ENCODE measurements at regions not wholly inside any gene's neighbourhood (a gene's known extent, or its start where the extent isn't known, plus 50 kb on each side); places are given as distances from the start of the nearest gene placed in this dataset.

DNA sequence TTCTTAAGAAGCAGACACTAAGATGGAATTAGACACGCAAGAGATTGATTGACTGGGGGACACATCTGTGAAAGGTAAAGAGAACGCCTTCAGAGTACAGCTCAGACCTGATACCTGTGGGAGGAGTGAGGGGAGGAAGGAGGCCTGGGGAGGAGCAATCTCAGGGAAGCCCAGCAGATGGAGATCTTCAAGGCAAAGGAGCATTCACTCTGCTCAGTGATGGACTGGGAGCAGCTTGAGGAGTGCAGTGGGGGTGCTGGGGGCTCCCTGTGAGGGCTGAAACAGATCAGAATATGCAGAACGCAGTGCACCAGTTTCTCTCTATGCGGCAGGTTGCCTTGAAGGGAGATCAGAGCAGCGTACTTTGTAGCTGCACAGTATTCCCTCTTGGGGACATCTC, 103.7 kb upstream of the ATP8B1 start:
- ATAC-seq, result no peak
- TF ChIP-seq, protein P1, sequence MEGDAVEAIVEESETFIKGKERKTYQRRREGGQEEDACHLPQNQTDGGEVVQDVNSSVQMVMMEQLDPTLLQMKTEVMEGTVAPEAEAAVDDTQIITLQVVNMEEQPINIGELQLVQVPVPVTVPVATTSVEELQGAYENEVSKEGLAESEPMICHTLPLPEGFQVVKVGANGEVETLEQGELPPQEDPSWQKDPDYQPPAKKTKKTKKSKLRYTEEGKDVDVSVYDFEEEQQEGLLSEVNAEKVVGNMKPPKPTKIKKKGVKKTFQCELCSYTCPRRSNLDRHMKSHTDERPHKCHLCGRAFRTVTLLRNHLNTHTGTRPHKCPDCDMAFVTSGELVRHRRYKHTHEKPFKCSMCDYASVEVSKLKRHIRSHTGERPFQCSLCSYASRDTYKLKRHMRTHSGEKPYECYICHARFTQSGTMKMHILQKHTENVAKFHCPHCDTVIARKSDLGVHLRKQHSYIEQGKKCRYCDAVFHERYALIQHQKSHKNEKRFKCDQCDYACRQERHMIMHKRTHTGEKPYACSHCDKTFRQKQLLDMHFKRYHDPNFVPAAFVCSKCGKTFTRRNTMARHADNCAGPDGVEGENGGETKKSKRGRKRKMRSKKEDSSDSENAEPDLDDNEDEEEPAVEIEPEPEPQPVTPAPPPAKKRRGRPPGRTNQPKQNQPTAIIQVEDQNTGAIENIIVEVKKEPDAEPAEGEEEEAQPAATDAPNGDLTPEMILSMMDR (IDR thresholded peaks at IDR 0.05), result no peak

DNA sequence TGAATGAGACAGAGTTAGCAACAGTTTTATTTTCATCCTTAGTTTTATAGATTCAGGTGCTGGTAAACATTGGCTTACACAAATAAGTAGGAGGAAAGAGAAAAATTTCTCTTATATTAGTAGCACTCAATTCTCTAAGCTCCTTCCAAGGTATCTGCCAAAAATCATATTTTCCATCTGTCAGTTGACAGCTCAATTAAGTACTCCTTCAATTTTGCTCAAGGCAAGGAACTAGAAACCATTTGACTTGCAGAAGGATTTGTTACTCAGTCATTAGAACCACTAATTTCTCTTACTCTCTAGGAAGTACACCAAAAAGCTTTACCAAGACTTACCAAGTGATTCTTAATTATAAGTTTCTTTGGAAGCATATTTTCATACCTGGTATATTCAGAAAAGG, 101.4 kb upstream of the ATP8B1 start:
- no peaks in the 10 kb centered on the region for H3K4me1 Mint-ChIP-seq
- DNase-seq (no peak), ATAC-seq (no peak)
- Histone ChIP-seq H3K9me3 (ENCODE audit: control insufficient read depth, insufficient read depth, low read length) (no peaks in the 10 kb centered on the region), H3K4me3 (ENCODE audit: low read length) (no peak overlapping the region), H3K27ac (ENCODE audit: low read length) (no peak overlapping the region), H3K27me3 (ENCODE audit: control insufficient read depth, insufficient read depth, low read length) (no peaks in the 10 kb centered on the region), H3K36me3 (ENCODE audit: control insufficient read depth, insufficient read depth, low read length) (no peaks in the 10 kb centered on the region), H3K4me1 (ENCODE audit: control insufficient read depth, insufficient read depth, low read length) (no peaks in the 10 kb centered on the region)
- H3K4me3 Mint-ChIP-seq, result no peak overlapping the region
- intact Hi-C loops (cut with micrococcal nuclease), result no loop called here
- H3K27ac Mint-ChIP-seq, result no peak overlapping the region
- TF ChIP-seq, protein P1 (IDR thresholded peaks at IDR 0.05), result no peak
- H3K9me3 Mint-ChIP-seq, result no peaks in the 10 kb centered on the region
- H3K36me3 Mint-ChIP-seq, result no peaks in the 10 kb centered on the region
- H3K27me3 Mint-ChIP-seq (ENCODE audit: low read depth in 2 of 2), result peaks cover 7 to 14% of the 10 kb centered on the region in 2 donors

More for the DNA sequence above, 103.7 kb upstream of the ATP8B1 start:
- H3K36me3 Mint-ChIP-seq, result no peaks in the 10 kb centered on the region
- H3K4me1 Mint-ChIP-seq, result no peaks in the 10 kb centered on the region
- H3K27ac Mint-ChIP-seq, result no peak overlapping the region
- WGBS (ENCODE audit: insufficient coverage), result 88% methylated on average over 5 of the region's 5 CpGs
- H3K4me1 ChIP-seq (ENCODE audit: control insufficient read depth, insufficient read depth, low read length), result no peaks in the 10 kb centered on the region
- H3K36me3 ChIP-seq (ENCODE audit: control insufficient read depth, insufficient read depth, low read length), result no peaks in the 10 kb centered on the region
- H3K4me3 ChIP-seq (ENCODE audit: low read length), result no peak overlapping the region
- intact Hi-C loops (cut with micrococcal nuclease), result no loop called here
- no peak overlapping the region for H3K4me3 Mint-ChIP-seq
- no peak for DNase-seq
- H3K9me3 Mint-ChIP-seq, result no peaks in the 10 kb centered on the region
- H3K27ac ChIP-seq (ENCODE audit: low read length), result no peak overlapping the region
- no peaks in the 10 kb centered on the region for H3K27me3 ChIP-seq (ENCODE audit: control insufficient read depth, insufficient read depth, low read length)
- no peaks in the 10 kb centered on the region for H3K9me3 ChIP-seq (ENCODE audit: control insufficient read depth, insufficient read depth, low read length)
- H3K27me3 Mint-ChIP-seq (ENCODE audit: low read depth in 2 of 2), result peaks cover 12 to 14% of the 10 kb centered on the region in 2 donors

DNA sequence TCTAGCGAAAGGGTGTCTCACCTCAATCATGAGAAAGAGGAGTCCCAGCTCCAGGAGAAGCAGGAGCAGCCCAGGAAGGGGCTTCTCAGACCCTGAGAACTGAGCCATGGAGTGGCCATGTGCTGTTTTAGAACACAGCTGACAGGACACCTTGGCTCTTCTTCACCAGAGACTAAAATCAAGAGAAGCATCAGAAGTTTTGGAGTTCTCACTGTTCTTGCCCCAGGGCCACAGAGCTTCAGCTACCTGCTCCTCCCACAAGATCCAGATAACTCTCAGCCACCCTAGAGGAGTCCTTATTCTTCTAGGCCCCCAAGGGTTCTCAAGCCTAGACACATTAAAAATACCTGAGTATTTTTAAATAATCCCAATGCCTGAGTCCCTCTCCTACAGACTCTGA, 99.6 kb upstream of the ATP8B1 start:
- no peaks in the 10 kb centered on the region for H3K4me1 ChIP-seq (ENCODE audit: control insufficient read depth, insufficient read depth, low read length)
- intact Hi-C loops (cut with micrococcal nuclease), result no loop called here
- no peaks in the 10 kb centered on the region for H3K9me3 ChIP-seq (ENCODE audit: control insufficient read depth, insufficient read depth, low read length)
- Mint-ChIP-seq H3K9me3 (no peaks in the 10 kb centered on the region), H3K4me3 (no peak overlapping the region), H3K27ac (no peak overlapping the region), H3K36me3 (no peaks in the 10 kb centered on the region), H3K4me1 (no peaks in the 10 kb centered on the region), H3K27me3 (ENCODE audit: low read depth in 2 of 2) (peaks cover 7 to 14% of the 10 kb centered on the region in 2 donors)
- no peaks in the 10 kb centered on the region for H3K36me3 ChIP-seq (ENCODE audit: control insufficient read depth, insufficient read depth, low read length)
- WGBS (ENCODE audit: insufficient coverage), result 80% methylated on average over 1 of the region's 1 CpG
- H3K4me3 ChIP-seq (ENCODE audit: low read length), result no peak overlapping the region
- no peaks in the 10 kb centered on the region for H3K27me3 ChIP-seq (ENCODE audit: control insufficient read depth, insufficient read depth, low read length)
- TF ChIP-seq, protein P1 (IDR thresholded peaks at IDR 0.05), result no peak
- H3K27ac ChIP-seq (ENCODE audit: low read length), result no peak overlapping the region
- DNase-seq, result no peak
- no peak for ATAC-seq

DNA sequence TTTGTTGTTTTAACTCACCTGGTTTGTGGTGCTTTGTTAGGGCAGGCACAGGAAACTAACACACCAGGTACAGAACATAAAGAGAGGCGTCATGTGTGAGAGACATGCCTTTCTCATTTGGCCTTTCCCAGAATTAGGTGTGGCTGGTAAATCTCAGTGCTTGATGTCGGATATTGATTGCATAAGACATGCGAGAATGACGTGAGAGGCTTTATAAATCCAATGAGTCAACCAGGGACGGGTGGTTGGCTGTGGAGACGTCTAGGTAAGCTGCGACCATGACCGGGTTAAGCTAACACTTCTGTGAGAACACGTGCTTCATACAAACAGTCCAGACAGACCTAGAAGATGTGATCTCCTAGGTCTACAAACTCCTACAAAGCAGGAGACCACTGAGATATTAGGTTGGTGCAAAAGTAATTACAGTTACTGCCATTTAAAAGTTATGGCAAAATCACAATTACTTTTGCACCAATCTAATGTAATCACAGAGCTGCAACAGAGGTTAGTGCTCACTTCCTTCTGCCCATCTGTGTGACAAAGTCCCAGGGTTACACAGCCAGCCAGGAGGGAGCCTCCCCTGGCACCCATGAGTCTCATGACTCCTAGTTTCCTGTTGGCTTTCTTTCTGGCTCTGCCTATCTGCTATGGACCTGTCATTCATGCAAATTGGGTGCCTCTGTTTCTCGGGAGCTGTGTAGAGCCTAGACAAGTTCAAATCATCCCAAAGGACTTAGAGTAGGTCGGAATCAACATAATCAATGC, 98.9 kb upstream of the ATP8B1 start:
- TF ChIP-seq, protein P1 (IDR thresholded peaks at IDR 0.05), result no peak
- H3K4me1 Mint-ChIP-seq, result no peaks in the 10 kb centered on the region
- Histone ChIP-seq H3K4me3 (ENCODE audit: low read length) (no peak overlapping the region), H3K27me3 (ENCODE audit: control insufficient read depth, insufficient read depth, low read length) (no peaks in the 10 kb centered on the region), H3K27ac (ENCODE audit: low read length) (no peak overlapping the region), H3K36me3 (ENCODE audit: control insufficient read depth, insufficient read depth, low read length) (no peaks in the 10 kb centered on the region), H3K4me1 (ENCODE audit: control insufficient read depth, insufficient read depth, low read length) (no peaks in the 10 kb centered on the region), H3K9me3 (ENCODE audit: control insufficient read depth, insufficient read depth, low read length) (no peaks in the 10 kb centered on the region)
- ATAC-seq (no peak), DNase-seq (no peak)
- peaks cover 7 to 14% of the 10 kb centered on the region in 2 donors for H3K27me3 Mint-ChIP-seq (ENCODE audit: low read depth in 2 of 2)
- no peak overlapping the region for H3K27ac Mint-ChIP-seq
- H3K9me3 Mint-ChIP-seq, result no peaks in the 10 kb centered on the region
- intact Hi-C loops (cut with micrococcal nuclease), result no loop called here
- 83% methylated on average over 10 of the region's 11 CpGs for WGBS (ENCODE audit: insufficient coverage)
- no peak overlapping the region for H3K4me3 Mint-ChIP-seq
- H3K36me3 Mint-ChIP-seq, result no peaks in the 10 kb centered on the region
